C4-2B (cell line): ENCODE measurements at regions not wholly inside any gene's neighbourhood (a gene's known extent, or its start where the extent isn't known, plus 50 kb on each side); places are given as distances from the start of the nearest gene placed in this dataset.
"Not testable (repeated sequence)": the region's sequence is repeated elsewhere in the genome, so short reads cannot be mapped to it uniquely, and the experiment has no call there.

ENCODE experiments used
- H3K27ac ChIP-seq: fragments of 450-650 bp; 2 replicates; pipeline ENCODE4 v1.5.1; 2017
- CTCF ChIP-seq: fragments of 450-650 bp; conservative IDR thresholded peaks from 2 replicates; pipeline ENCODE4 v1.5.1; 2017; ENCODE audit warnings: mild to moderate bottlenecking
- ZFX ChIP-seq: fragments of 450-650 bp; IDR thresholded peaks from 2 replicates; pipeline ENCODE4 v1.6.1; 2017

- not testable (repeated sequence) for H3K27ac ChIP-seq
These were observed 132.7 kb downstream of the SNX10 start for GRCh38 chr7:26424319-26424718.

GRCh38 chr7:26425655-26426054 is 134.0 kb downstream of the SNX10 start:
- TF ChIP-seq ZFX: no peak
- no peak for TF ChIP-seq CTCF
- H3K27ac ChIP-seq: no peak overlapping the region

GRCh38 chr7:26426096-26426495 is 134.4 kb downstream of the SNX10 start:
- no peak for TF ChIP-seq CTCF
- no peak for TF ChIP-seq ZFX
- H3K27ac ChIP-seq: no peak overlapping the region

DNA sequence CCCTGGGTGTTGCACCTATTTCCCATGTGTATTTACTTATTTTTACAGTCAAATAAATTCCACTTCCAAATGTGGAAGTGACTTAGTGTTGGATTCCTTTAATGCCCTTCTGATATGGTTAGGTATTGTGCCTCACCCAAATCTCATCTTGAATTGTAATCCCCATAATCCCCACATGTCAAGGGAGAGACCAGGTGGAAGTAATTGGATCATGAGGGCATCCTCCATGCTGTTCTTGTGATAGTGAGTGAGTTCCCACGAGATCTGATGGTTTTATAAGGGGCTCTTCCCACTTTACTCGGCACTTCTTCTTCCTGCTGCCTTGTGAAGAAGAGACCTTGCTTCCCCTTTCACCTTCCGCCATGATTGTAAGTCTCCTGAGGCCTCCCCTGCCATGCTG is 136.9 kb downstream of the SNX10 start:
- H3K27ac ChIP-seq: no peak overlapping the region
- TF ChIP-seq CTCF (no peak), ZFX (no peak)

- H3K27ac ChIP-seq: no peak overlapping the region
- TF ChIP-seq ZFX (no peak), CTCF (no peak)
These were observed 137.5 kb downstream of the SNX10 start for GRCh38 chr7:26429168-26429567.

DNA sequence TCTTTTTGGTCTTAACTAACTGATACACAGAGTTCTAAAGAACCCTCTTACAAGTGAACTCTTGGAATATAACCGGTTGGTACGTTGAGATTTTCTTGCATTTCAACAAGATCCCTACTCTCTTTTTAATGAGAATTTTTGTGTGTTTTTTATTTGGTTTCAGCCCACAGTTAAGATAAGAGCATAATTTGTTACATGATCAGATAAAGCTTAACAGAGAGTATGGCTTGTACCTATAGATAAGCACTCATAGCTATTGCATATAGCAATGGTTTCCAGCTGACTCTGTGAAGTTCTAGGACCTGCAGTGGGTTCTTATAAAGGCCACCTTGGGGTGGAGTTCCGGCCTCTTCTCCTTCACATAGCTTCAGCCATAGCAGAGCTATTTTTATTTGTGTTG is 143.3 kb downstream of the SNX10 start:
- no peak overlapping the region for H3K27ac ChIP-seq
- TF ChIP-seq ZFX: no peak
- TF ChIP-seq CTCF: no peak

DNA sequence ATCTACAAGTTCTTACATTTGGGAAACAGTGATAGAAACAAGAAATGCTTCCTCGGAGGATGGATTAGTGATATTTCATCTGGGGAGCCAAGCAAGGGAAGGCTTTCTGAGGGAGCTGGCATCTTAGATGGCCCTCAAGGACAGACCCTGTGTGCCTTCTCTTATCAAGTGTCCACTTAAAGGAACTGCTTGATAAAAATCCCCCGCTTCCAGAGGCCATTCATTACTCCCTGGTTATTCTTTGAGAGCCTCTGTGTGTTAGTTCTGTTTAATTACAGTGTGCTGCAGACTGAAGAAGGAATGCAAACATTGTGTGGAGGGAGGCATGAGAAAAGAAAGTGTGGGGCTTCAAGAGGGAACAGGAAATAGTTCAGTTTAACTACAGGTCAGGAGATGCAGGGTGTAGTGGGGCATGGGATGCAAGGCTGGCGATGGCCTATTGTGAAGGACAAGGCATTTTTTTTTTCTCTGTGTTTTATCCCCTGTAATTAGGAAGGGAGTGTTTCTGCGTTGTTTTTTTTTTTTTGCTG is 145.4 kb downstream of the SNX10 start:
- no peak for TF ChIP-seq ZFX
- no peak for TF ChIP-seq CTCF
- no peak overlapping the region for H3K27ac ChIP-seq

- TF ChIP-seq ZFX (no peak), CTCF (no peak)
- no peak overlapping the region for H3K27ac ChIP-seq
These were observed 146.4 kb downstream of the SNX10 start for GRCh38 chr7:26438078-26438477.
